IMR-90 (cell line): ENCODE measurements at regions not wholly inside any gene's neighbourhood (a gene's known extent, or its start where the extent isn't known, plus 50 kb on each side); places are given as distances from the start of the nearest gene placed in this dataset.

Experiments
- ATAC-seq: fragments of 200-7000 bp; cut with Tn5 transposase; 2 replicates; pipeline ENCODE4 v1.9.1; 2020; ENCODE audit warnings: low read depth, mild to moderate bottlenecking, moderate library complexity
- BruUV-seq: library from RNA; stranded (reverse); fragments of 400-500 nt; replicated peaks from 2 replicates; lab custom pipeline; 2021; lab: Mats Ljungman, UMichigan
- CTCF ChIA-PET: fragments of 300-600 bp; formaldehyde crosslinking; extraction: SDS; loops from one replicate; lab custom pipeline; 2021; ENCODE audit warnings: antibody characterized with exemption; lab: Yijun Ruan, JAX
- POLR2A ChIA-PET: fragments of 300-600 bp; sonication (Branson Sonifier 250); formaldehyde crosslinking; loops from one replicate; lab custom pipeline; 2022; ENCODE audit warnings: antibody characterized with exemption; ENCODE audit not compliant: unreplicated experiment; lab: Charles Lee
- DNase-seq: peaks from one replicate; pipeline ENCODE4 v3.0.0; 2013
- H2AFZ ChIP-seq: replicated peaks from 2 replicates; pipeline ENCODE3; 2013; ENCODE audit warnings: low read length, mild to moderate bottlenecking; ENCODE audit not compliant: poor library complexity
- H2AK5ac ChIP-seq: 2 replicates; pipeline ENCODE4 v1.6.1; 2013; ENCODE audit warnings: low read depth, low read length, inconsistent platforms
- H2AK9ac ChIP-seq: replicated peaks from 2 replicates; pipeline ENCODE3; 2013; ENCODE audit warnings: mild to moderate bottlenecking, low read depth, low read length, moderate library complexity; ENCODE audit not compliant: poor library complexity
- H2BK120ac ChIP-seq: 2 replicates; pipeline ENCODE4 v1.6.1; 2013; ENCODE audit warnings: low read depth, low read length, inconsistent platforms
- H2BK15ac ChIP-seq: 3 replicates; pipeline ENCODE4 v1.6.1; 2013; ENCODE audit warnings: low read depth, low read length, inconsistent platforms
- H2BK20ac ChIP-seq: 2 replicates; pipeline ENCODE4 v1.6.1; 2013; ENCODE audit warnings: low read depth, mild to moderate bottlenecking, inconsistent platforms, low read length, moderate library complexity
- H2BK5ac ChIP-seq: 2 replicates; pipeline ENCODE4 v1.6.1; 2013; ENCODE audit warnings: mild to moderate bottlenecking, low read depth, low read length, inconsistent platforms; ENCODE audit not compliant: poor library complexity, severe bottlenecking
- H3K14ac ChIP-seq: replicated peaks from 2 replicates; pipeline ENCODE4 v1.6.1; 2013; ENCODE audit warnings: low read depth, low read length, inconsistent platforms
- H3K18ac ChIP-seq: 2 replicates; pipeline ENCODE4 v1.6.1; 2013; ENCODE audit warnings: low read depth, low read length, control low read depth
- H3K23ac ChIP-seq: 2 replicates; pipeline ENCODE4 v1.6.1; 2013; ENCODE audit warnings: low read depth, low read length, inconsistent platforms
- H3K27ac ChIP-seq: 2 replicates; pipeline ENCODE4 v1.5.1; 2013; ENCODE audit warnings: mild to moderate bottlenecking, control low read depth, low read length; ENCODE audit not compliant: insufficient read depth
- H3K27me3 ChIP-seq: 2 replicates; pipeline ENCODE4 v1.6.1; 2013; ENCODE audit warnings: low read length; ENCODE audit not compliant: control insufficient read depth, insufficient read depth
- H3K36me3 ChIP-seq: 2 replicates; pipeline ENCODE4 v1.6.1; 2013; ENCODE audit warnings: low read length, mixed read lengths; ENCODE audit not compliant: control insufficient read depth, insufficient read depth
- H3K4ac ChIP-seq: 2 replicates; pipeline ENCODE4 v1.6.1; 2013; ENCODE audit warnings: low read depth, low read length, inconsistent platforms
- H3K4me1 ChIP-seq: 2 replicates; pipeline ENCODE4 v1.6.1; 2013; ENCODE audit warnings: low read length, mixed read lengths; ENCODE audit not compliant: control insufficient read depth, insufficient read depth
- H3K4me2 ChIP-seq: 2 replicates; pipeline ENCODE4 v1.6.1; 2013; ENCODE audit warnings: low read depth, mild to moderate bottlenecking, control low read depth, low read length, moderate library complexity
- H3K4me3 ChIP-seq: 2 replicates; pipeline ENCODE4 v1.5.1; 2013; ENCODE audit warnings: low read depth, mild to moderate bottlenecking, control low read depth, low read length, moderate library complexity; ENCODE audit not compliant: insufficient read depth
- H3K56ac ChIP-seq: 2 replicates; pipeline ENCODE4 v1.6.1; 2013; ENCODE audit warnings: low read length, inconsistent platforms; ENCODE audit not compliant: insufficient read depth; ENCODE audit errors: extremely low read depth
- H3K79me1 ChIP-seq, 2 experiments: 2 replicates each; pipeline ENCODE4 v1.6.1; 2013; ENCODE audit warnings: low read length in 2 of 2, inconsistent platforms in 1 of 2, low read depth in 1 of 2
- H3K9ac ChIP-seq: 2 replicates; pipeline ENCODE4 v1.6.1; 2013; ENCODE audit warnings: low read depth, low read length, control low read depth
- H3K9me1 ChIP-seq: 2 replicates; pipeline ENCODE4 v1.6.1; 2013; ENCODE audit warnings: low read length, inconsistent platforms; ENCODE audit not compliant: insufficient read depth
- H3K9me3 ChIP-seq: 2 replicates; pipeline ENCODE4 v1.6.1; 2013; ENCODE audit warnings: low read length; ENCODE audit not compliant: control insufficient read depth, insufficient read depth
- H4K20me1 ChIP-seq: 2 replicates; pipeline ENCODE4 v1.6.1; 2013; ENCODE audit warnings: low read length, inconsistent platforms; ENCODE audit not compliant: insufficient read depth
- H4K5ac ChIP-seq: 2 replicates; pipeline ENCODE4 v1.6.1; 2013; ENCODE audit warnings: mild to moderate bottlenecking, low read depth, low read length, control low read depth
- H4K8ac ChIP-seq, 2 experiments: 2 replicates each; pipeline ENCODE4 v1.6.1; 2013; ENCODE audit warnings: low read depth in 2 of 2, low read length in 2 of 2, control low read depth in 1 of 2, inconsistent platforms in 1 of 2
- H4K91ac ChIP-seq: 2 replicates; pipeline ENCODE4 v1.6.1; 2013; ENCODE audit warnings: low read depth, low read length, inconsistent platforms; ENCODE audit not compliant: insufficient read depth
- BHLHE40 ChIP-seq: fragments of 150-350 bp; IDR thresholded peaks from 2 replicates; pipeline ENCODE4 v1.6.1; 2016; ENCODE audit warnings: mild to moderate bottlenecking, low read depth, low read length
- CEBPB ChIP-seq: IDR thresholded peaks from 2 replicates; pipeline ENCODE4 v1.6.1; 2012; ENCODE audit warnings: low read depth, low read length, improper control_type of control experiment
- CHD1 ChIP-seq: IDR thresholded peaks from 2 replicates; pipeline ENCODE4 v1.6.1; 2012; ENCODE audit warnings: low read depth, low read length, improper control_type of control experiment
- ELK1 ChIP-seq: fragments of 150-350 bp; IDR thresholded peaks from 2 replicates; pipeline ENCODE4 v1.6.1; 2016; ENCODE audit warnings: low read depth, mild to moderate bottlenecking, low read length, moderate library complexity, borderline replicate concordance
- FOS ChIP-seq: fragments of 150-350 bp; IDR thresholded peaks from 2 replicates; pipeline ENCODE4 v1.6.1; 2016; ENCODE audit warnings: low read depth, low read length
- MAFK ChIP-seq: IDR thresholded peaks from 2 replicates; pipeline ENCODE4 v1.6.1; 2012; ENCODE audit warnings: low read depth, low read length, improper control_type of control experiment
- MAZ ChIP-seq: IDR thresholded peaks from 2 replicates; pipeline ENCODE4 v1.6.1; 2012; ENCODE audit warnings: low read depth, mild to moderate bottlenecking, low read length, improper control_type of control experiment, moderate library complexity, borderline replicate concordance
- MXI1 ChIP-seq: IDR thresholded peaks from 2 replicates; pipeline ENCODE4 v1.6.1; 2012; ENCODE audit warnings: low read depth, mild to moderate bottlenecking, low read length, moderate library complexity, borderline replicate concordance
- NFE2L2 ChIP-seq: fragments of 150-350 bp; IDR thresholded peaks from 2 replicates; pipeline ENCODE4 v1.6.1; 2016; ENCODE audit warnings: low read depth, mild to moderate bottlenecking, low read length
- POLR2A ChIP-seq: IDR thresholded peaks from 2 replicates; pipeline ENCODE4 v1.6.1; 2012; ENCODE audit warnings: mild to moderate bottlenecking, low read depth, low read length
- RAD21 ChIP-seq: IDR thresholded peaks from 2 replicates; pipeline ENCODE4 v1.6.1; 2012; ENCODE audit warnings: low read length, improper control_type of control experiment
- RCOR1 ChIP-seq: IDR thresholded peaks from 2 replicates; pipeline ENCODE4 v1.6.1; 2012; ENCODE audit warnings: mild to moderate bottlenecking, low read length, improper control_type of control experiment; ENCODE audit not compliant: insufficient replicate concordance
- SMC3 ChIP-seq: fragments of 150-350 bp; IDR thresholded peaks from 2 replicates; pipeline ENCODE4 v1.6.1; 2016; ENCODE audit warnings: low read depth, mild to moderate bottlenecking, antibody characterized with exemption, low read length, moderate library complexity
- WGBS, 2 experiments: methylation state at CpG; one replicate each; pipeline versions ENCODE4 v1.1.5 to v1.1.7; 2013; ENCODE audit warnings: missing lambda C conversion rate in 2 of 2; ENCODE audit not compliant: insufficient read length in 1 of 2; ENCODE audit errors: extremely low coverage in 2 of 2; 5-methylcytosine and 5-hydroxymethylcytosine counted together
- dilution Hi-C: fragments of 300-500 bp; cut with HindIII; formaldehyde crosslinking; loops from one replicate; pipeline ENCODE4 v1.14.3; 2018; ENCODE audit warnings: low sequenced_read_pairs; ENCODE audit not compliant: unreplicated experiment
- in situ Hi-C: fragments of 300-500 bp; cut with MboI; formaldehyde crosslinking; loops from 3 replicates; pipeline ENCODE4 v1.14.3; 2019; ENCODE audit warnings: low sequenced_read_pairs, inconsistent platforms, mixed read lengths
- intact Hi-C: fragments of 100-400 bp; cut with micrococcal nuclease; formaldehyde crosslinking; loops from 2 replicates; pipeline ENCODE4 v1.10.0; 2022
- TF ChIP-seq, protein P1 (sequence below): fragments of 150-350 bp; IDR thresholded peaks from 2 replicates; pipeline ENCODE4 v1.6.1; 2017; ENCODE audit warnings: mild to moderate bottlenecking, antibody characterized with exemption, low read length, low read depth
- TF ChIP-seq, protein P2 (sequence below): conservative IDR thresholded peaks from 2 replicates; pipeline ENCODE4 v1.5.1; 2012; ENCODE audit warnings: mild to moderate bottlenecking, low read depth, low read length, improper control_type of control experiment

DNA sequence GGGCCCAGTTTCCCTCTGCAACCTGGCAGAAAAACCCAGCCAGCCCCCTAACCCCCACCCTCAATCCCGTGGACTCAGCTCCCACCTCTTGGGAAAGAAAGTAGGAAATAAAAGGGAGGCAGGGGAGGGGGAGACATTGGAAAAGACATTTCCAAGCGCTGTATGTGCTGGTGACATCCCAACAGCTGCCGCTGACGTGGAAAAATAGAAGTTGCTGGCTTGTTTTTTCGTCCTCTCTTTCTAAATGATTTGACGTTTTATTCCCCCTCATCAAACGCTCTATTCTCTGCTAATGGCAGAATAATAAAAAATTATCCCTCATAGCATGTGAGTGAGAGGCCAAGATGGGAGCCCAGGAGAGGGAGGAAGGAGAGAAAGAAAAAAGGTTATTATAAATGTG, 76.1 kb downstream of the LINGO1 start:
- dilution Hi-C loops: no loop called here
- no CpG with 5 or more reads among the region's 7 CpGs for WGBS, 2 experiments
- no peak for ATAC-seq

More for the DNA sequence above, 76.1 kb downstream of the LINGO1 start:
- H3K4me2 ChIP-seq: no peak overlapping the region
- H3K23ac ChIP-seq: no peak overlapping the region
- no peak overlapping the region for H2BK20ac ChIP-seq
- H3K14ac ChIP-seq: no peak overlapping the region
- H3K27ac ChIP-seq: no peak overlapping the region
- no peak overlapping the region for H3K9ac ChIP-seq
- POLR2A ChIA-PET: no interaction called here
- no peak overlapping the region for H2BK15ac ChIP-seq
- no peaks in the 10 kb centered on the region for H3K36me3 ChIP-seq
- H3K56ac ChIP-seq: no peak overlapping the region
- in situ Hi-C loops (no loop called here), intact Hi-C loops (no loop called here)
- no peak overlapping the region for H4K5ac ChIP-seq
- H3K79me1 ChIP-seq: no peaks in the 10 kb centered on the region
- peaks cover 29% of the 10 kb centered on the region for H3K27me3 ChIP-seq
- H3K4me3 ChIP-seq: no peak overlapping the region
- no peak overlapping the region for H3K18ac ChIP-seq
- no peak overlapping the region for H2AK5ac ChIP-seq
- no peak overlapping the region for H3K4ac ChIP-seq
- no peak overlapping the region for H2AK9ac ChIP-seq
- H4K20me1 ChIP-seq: no peaks in the 10 kb centered on the region
- H3K9me1 ChIP-seq: no peaks in the 10 kb centered on the region
- TF ChIP-seq RCOR1 (no peak), MXI1 (no peak), MAFK (no peak), POLR2A (no peak), FOS (no peak), RAD21 (no peak), NFE2L2 (no peak), ELK1 (no peak), MAZ (no peak), CEBPB (no peak), SMC3 (no peak), CHD1 (no peak), BHLHE40 (no peak)
- TF ChIP-seq, protein P1, sequence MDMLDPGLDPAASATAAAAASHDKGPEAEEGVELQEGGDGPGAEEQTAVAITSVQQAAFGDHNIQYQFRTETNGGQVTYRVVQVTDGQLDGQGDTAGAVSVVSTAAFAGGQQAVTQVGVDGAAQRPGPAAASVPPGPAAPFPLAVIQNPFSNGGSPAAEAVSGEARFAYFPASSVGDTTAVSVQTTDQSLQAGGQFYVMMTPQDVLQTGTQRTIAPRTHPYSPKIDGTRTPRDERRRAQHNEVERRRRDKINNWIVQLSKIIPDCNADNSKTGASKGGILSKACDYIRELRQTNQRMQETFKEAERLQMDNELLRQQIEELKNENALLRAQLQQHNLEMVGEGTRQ: no peak
- TF ChIP-seq, protein P2, sequence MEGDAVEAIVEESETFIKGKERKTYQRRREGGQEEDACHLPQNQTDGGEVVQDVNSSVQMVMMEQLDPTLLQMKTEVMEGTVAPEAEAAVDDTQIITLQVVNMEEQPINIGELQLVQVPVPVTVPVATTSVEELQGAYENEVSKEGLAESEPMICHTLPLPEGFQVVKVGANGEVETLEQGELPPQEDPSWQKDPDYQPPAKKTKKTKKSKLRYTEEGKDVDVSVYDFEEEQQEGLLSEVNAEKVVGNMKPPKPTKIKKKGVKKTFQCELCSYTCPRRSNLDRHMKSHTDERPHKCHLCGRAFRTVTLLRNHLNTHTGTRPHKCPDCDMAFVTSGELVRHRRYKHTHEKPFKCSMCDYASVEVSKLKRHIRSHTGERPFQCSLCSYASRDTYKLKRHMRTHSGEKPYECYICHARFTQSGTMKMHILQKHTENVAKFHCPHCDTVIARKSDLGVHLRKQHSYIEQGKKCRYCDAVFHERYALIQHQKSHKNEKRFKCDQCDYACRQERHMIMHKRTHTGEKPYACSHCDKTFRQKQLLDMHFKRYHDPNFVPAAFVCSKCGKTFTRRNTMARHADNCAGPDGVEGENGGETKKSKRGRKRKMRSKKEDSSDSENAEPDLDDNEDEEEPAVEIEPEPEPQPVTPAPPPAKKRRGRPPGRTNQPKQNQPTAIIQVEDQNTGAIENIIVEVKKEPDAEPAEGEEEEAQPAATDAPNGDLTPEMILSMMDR: no peak
- CTCF ChIA-PET: no interaction called here
- no peaks in the 10 kb centered on the region for H3K4me1 ChIP-seq
- H4K91ac ChIP-seq: no peak overlapping the region
- no TSS peak for BruUV-seq
- no peak overlapping the region for H4K8ac ChIP-seq
- no peak overlapping the region for H2BK5ac ChIP-seq
- no peak overlapping the region for H2BK120ac ChIP-seq
- DNase-seq: no peak
- no peak overlapping the region for H2AFZ ChIP-seq
- H3K9me3 ChIP-seq: no peaks in the 10 kb centered on the region
